Cardiac muscle cell (in vitro differentiated cells and primary cell): ENCODE measurements at regions not wholly inside any gene's neighbourhood (a gene's known extent, or its start where the extent isn't known, plus 50 kb on each side); places are given as distances from the start of the nearest gene placed in this dataset.
A peak's percentile ranks its signal among the peaks of the same experiment; 100 is the strongest.

Experiments
- DNase-seq, 2 donors: peaks; one replicate each; pipeline versions ENCODE4 v3.0.0 to v3.0.0-alpha.2; 2010 to 2017; ENCODE audit warnings: low read depth in 1 of 2, low spot score in 1 of 2
- H3K27ac ChIP-seq: fragments of 200-600 bp; sonication (generic); 2 replicates; pipeline ENCODE4 v1.5.1; 2016
- H3K27me3 ChIP-seq: fragments of 200-600 bp; sonication (generic); 2 replicates; pipeline ENCODE4 v1.6.0; 2016; ENCODE audit warnings: control low read depth
- H3K36me3 ChIP-seq: fragments of 200-600 bp; sonication (generic); 2 replicates; pipeline ENCODE4 v1.5.1; 2016; ENCODE audit warnings: control low read depth
- H3K4me1 ChIP-seq: fragments of 200-600 bp; sonication (generic); 2 replicates; pipeline ENCODE4 v1.8.1; 2017; ENCODE audit warnings: low read depth, mild to moderate bottlenecking, mixed run types
- H3K4me3 ChIP-seq: fragments of 200-600 bp; sonication (generic); 2 replicates; pipeline ENCODE4 v1.5.1; 2016; ENCODE audit warnings: mild to moderate bottlenecking
- H3K9me3 ChIP-seq: fragments of 200-600 bp; sonication (generic); 2 replicates; pipeline ENCODE4 v1.5.1; 2017; ENCODE audit warnings: low read depth, mild to moderate bottlenecking, control low read depth
- TF ChIP-seq, protein P1 (sequence below): IDR thresholded peaks from 2 replicates; pipeline ENCODE4 v1.5.1; 2012; ENCODE audit warnings: low read depth, mild to moderate bottlenecking, low read length

DNA sequence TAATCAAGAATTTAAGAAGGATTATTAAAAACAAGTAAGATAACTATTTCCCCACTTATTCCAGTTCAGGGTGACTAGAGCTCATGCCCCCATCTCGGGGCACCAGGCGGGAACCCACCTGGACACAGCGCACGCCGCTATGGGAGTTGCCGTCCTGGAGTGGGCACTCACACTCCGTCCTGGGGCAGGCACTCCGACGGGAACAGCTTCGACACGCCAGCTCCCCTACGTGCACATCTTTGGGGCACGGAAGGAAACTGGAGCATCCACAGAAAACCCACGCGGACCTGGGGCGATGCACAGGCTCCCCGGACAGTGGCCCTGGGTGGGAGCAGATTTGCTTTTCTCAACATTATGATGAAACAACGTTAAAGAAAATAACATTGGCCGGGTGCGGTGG lies 52.0 kb upstream of the GATA5 start:
- TF ChIP-seq, protein P1, sequence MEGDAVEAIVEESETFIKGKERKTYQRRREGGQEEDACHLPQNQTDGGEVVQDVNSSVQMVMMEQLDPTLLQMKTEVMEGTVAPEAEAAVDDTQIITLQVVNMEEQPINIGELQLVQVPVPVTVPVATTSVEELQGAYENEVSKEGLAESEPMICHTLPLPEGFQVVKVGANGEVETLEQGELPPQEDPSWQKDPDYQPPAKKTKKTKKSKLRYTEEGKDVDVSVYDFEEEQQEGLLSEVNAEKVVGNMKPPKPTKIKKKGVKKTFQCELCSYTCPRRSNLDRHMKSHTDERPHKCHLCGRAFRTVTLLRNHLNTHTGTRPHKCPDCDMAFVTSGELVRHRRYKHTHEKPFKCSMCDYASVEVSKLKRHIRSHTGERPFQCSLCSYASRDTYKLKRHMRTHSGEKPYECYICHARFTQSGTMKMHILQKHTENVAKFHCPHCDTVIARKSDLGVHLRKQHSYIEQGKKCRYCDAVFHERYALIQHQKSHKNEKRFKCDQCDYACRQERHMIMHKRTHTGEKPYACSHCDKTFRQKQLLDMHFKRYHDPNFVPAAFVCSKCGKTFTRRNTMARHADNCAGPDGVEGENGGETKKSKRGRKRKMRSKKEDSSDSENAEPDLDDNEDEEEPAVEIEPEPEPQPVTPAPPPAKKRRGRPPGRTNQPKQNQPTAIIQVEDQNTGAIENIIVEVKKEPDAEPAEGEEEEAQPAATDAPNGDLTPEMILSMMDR: no peak
- Histone ChIP-seq H3K27me3 (no peaks in the 10 kb centered on the region), H3K36me3 (no peaks in the 10 kb centered on the region), H3K9me3 (no peaks in the 10 kb centered on the region), H3K27ac (no peak overlapping the region), H3K4me1 (peaks cover 48% of the 10 kb centered on the region), H3K4me3 (no peak overlapping the region)
- no peak for DNase-seq

DNA sequence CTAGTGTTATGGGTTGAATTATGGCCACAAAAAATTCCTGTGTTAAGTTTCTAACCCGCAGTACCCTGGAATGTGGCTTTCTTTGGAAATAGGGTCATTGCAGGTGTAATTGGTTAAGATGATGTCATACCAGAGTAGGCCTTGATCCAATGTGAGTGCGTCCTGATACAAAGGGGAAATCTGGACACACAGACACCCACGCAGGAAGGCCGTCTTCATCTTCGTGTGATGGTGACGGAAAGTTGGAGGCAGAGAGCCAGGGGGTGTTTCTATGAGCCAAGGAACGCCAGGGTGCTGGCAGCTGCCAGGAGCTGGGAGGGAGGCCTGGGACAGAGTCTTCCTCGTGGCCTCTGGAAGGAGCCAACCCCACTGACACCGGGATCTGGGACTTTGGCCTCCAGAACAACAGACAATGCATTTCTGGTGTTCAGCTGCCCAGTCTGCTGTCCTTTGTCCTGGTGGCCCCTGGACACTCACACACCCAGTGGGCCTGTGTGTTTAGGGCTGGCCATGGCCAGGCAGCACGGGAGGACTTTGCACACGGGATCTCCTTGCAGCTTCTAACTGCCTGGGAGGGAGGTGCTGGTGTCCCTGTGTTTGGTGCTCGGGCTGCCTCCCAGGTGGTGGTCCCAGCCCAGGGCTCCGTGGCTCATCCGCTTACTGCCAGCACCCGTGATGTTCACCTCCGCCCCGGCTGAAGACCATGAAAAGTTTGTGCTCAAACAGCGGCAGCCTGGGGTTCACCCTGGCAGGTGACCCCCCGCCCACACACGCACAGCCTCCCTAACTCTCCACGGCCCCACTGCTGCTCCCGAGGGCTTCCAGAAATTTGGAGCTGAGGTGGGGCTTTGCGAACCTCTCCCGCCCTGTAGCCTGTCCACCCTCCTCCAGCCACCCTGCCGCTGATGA lies 53.4 kb upstream of the GATA5 start:
- Histone ChIP-seq H3K9me3 (no peaks in the 10 kb centered on the region), H3K4me3 (no peak overlapping the region), H3K36me3 (no peaks in the 10 kb centered on the region), H3K27ac (peak overlapping the region; percentile 90), H3K27me3 (no peaks in the 10 kb centered on the region), H3K4me1 (peaks cover 33% of the 10 kb centered on the region)
- TF ChIP-seq, protein P1: no peak
- DNase-seq: no peak

DNA sequence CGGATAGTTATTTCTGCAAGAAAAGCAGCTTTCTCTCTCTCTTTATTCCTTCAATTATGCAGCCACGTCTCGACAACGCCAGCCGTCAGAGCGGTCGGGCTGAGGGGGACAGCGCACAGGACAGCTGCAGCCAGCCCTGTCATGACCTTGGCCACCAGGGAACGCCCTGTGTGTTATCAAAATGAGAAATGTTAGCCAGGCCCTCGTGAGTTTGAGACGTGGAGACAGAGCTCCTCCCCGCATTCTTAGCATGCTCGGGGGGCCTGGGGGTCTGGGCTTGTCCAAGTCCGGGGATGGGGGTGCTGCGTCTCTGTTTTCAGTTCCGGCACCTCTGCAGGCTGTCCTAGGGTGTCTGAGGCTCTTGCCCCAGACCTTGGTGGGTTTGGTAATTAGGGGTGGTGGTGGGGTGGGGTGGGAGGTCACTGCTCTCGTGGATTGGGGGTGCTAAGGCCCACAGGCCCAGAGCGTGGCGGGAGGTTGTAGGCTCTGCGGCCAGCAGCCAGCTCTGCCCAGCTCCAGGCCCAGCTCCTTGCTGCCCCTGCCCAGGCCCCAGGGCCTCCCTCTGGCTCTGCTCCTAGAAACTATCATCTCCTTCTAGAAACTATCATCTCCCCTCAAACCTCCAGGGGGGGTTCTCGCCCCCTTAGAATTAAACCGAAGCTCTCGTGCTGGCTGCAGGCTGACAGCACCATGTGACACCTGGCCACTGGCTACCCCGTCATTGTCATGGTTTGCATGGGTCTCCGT lies 54.3 kb upstream of the GATA5 start:
- no peaks in the 10 kb centered on the region for H3K27me3 ChIP-seq
- peaks cover 26% of the 10 kb centered on the region for H3K4me1 ChIP-seq
- no peaks in the 10 kb centered on the region for H3K9me3 ChIP-seq
- no peaks in the 10 kb centered on the region for H3K36me3 ChIP-seq
- TF ChIP-seq, protein P1: no peak
- no peak overlapping the region for H3K4me3 ChIP-seq
- DNase-seq: peak in 1 of 2 donors; percentile 81
- H3K27ac ChIP-seq: peak overlapping the region; percentile 90

DNA sequence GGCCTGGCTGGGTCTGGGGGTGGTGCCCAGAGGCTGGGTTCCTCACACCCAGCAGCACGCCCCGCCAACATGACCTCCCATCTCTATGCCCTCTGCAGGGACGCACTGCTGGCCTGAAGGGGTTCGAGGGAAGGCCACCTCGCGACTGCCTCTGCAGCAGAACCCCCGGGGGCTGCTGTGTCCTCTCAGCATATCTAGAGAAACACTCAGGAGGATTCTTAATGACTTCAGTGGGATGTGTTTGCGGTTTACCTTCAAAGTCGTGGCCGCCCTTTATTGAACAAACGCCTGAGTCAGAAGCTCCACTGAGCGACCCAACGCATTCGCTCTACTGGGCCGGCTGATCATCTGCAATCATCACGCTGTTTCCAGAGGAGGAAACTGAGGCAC lies 54.8 kb upstream of the GATA5 start:
- TF ChIP-seq, protein P1: no peak
- H3K36me3 ChIP-seq: no peaks in the 10 kb centered on the region
- H3K4me3 ChIP-seq: no peak overlapping the region
- peak overlapping the region; percentile 90 for H3K27ac ChIP-seq
- H3K27me3 ChIP-seq: no peaks in the 10 kb centered on the region
- H3K9me3 ChIP-seq: no peaks in the 10 kb centered on the region
- DNase-seq: no peak
- peaks cover 26% of the 10 kb centered on the region for H3K4me1 ChIP-seq

DNA sequence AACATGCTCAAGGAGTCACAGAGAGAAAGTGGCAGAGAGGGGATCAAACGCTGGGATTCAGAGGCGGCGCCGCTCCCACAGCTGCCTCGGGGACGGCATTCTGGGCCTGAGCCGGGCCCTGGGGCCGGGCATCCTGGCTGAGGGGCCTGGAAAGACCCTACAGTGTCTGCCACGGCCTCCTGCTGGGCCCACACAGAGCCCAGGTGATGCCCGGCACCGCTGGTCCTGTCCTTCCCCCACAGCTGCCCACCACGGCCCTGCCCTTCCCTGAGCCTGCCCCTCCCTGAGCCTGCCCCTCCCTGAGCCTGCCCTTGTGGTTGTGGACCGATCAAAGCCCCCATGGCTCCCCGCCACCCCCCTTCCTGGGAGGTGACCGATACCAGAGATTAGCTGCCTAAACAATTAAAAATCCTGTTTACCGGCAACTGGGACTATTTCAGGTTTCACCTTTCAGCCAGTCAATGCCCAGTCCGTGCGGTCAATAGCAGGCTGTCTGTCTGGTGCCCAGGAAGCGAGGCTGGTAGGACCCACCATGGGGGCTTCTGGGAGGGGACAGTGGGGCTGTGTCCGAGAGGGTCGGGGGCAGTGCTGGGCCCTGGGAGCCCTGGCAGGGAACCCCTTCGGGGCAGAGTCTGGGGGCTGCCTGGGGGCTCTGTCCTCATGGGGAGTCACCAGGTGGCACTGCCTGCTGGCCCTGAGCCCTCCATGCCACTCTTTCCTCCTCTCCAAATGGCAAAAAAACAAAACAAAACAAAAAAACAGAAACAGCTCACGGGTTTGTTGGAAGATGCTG lies 55.4 kb upstream of the GATA5 start:
- no peaks in the 10 kb centered on the region for H3K36me3 ChIP-seq
- peaks cover 28% of the 10 kb centered on the region for H3K4me1 ChIP-seq
- TF ChIP-seq, protein P1: no peak
- H3K27me3 ChIP-seq: no peaks in the 10 kb centered on the region
- no peaks in the 10 kb centered on the region for H3K9me3 ChIP-seq
- DNase-seq: no peak
- H3K27ac ChIP-seq: peak overlapping the region; percentile 90
- H3K4me3 ChIP-seq: no peak overlapping the region
